HCT116 (cell line): ENCODE measurements at regions not wholly inside any gene's neighbourhood (a gene's known extent, or its start where the extent isn't known, plus 50 kb on each side); places are given as distances from the start of the nearest gene placed in this dataset.
"Not testable (repeated sequence)": the region's sequence is repeated elsewhere in the genome, so short reads cannot be mapped to it uniquely, and the experiment has no call there.

Source experiments
- ATAC-seq: fragments of 200-7000 bp; cut with Tn5 transposase; 2 replicates; pipeline ENCODE4 v1.9.1; 2020; ENCODE audit warnings: mild to moderate bottlenecking, moderate library complexity
- BruUV-seq: library from RNA; stranded (reverse); fragments of 400-500 nt; replicated peaks from 2 replicates; lab custom pipeline; 2021; lab: Mats Ljungman, UMichigan
- CTCF ChIA-PET: fragments of 300-600 bp; sonication (Branson Sonifier 250); formaldehyde crosslinking; loops from one replicate; lab custom pipeline; 2021; ENCODE audit warnings: antibody characterized with exemption; lab: Charles Lee
- POLR2A ChIA-PET: fragments of 300-600, 350-600 bp; sonication (Branson Sonifier 250); formaldehyde crosslinking; loops from one replicate; lab custom pipeline; 2021; ENCODE audit warnings: antibody characterized with exemption; lab: Charles Lee
- RAD21 ChIA-PET, 2 experiments: fragments of 300-600 bp; sonication (Branson Sonifier 250); formaldehyde crosslinking; loops; one replicate each; lab custom pipeline; 2023; ENCODE audit warnings: low total read pairs in 2 of 2; ENCODE audit not compliant: uncharacterized antibody in 2 of 2, unreplicated experiment in 2 of 2, low non-redundant PET in 1 of 2; lab: Charles Lee
- DNase-seq: peaks from one replicate; pipeline ENCODE4 v3.0.0-alpha.2; 2010; ENCODE audit warnings: low read depth, low spot score
- H2AFZ ChIP-seq: fragments of 200-600 bp; shearing (Covaris generic), sonication (generic); 2 replicates; pipeline ENCODE4 v1.6.1; 2017; ENCODE audit warnings: low read depth, mixed run types, mixed read lengths, antibody characterized with exemption, low read length; ENCODE audit not compliant: poor library complexity, severe bottlenecking
- H3K27ac ChIP-seq: 2 replicates; pipeline ENCODE4 v1.5.1; 2012; ENCODE audit warnings: low read depth, low read length
- H3K27me3 ChIP-seq: fragments of 200-600 bp; sonication (generic); 2 replicates; pipeline ENCODE4 v1.6.1; 2016; ENCODE audit warnings: mixed run types, low read length, mixed read lengths; ENCODE audit not compliant: insufficient read depth
- H3K36me3 ChIP-seq, 2 experiments: fragments of 200-500 bp in 1 of 2; fragments of 200-600 bp in 1 of 2; sonication (Bioruptor generic) in 1 of 2; sonication (generic) in 1 of 2; 2 replicates each; pipeline versions ENCODE4 v1.5.1 to v1.6.1; 2014 to 2016; ENCODE audit warnings: low read length in 2 of 2, inconsistent platforms in 1 of 2, mixed read lengths in 1 of 2, mixed run types in 1 of 2; ENCODE audit not compliant: insufficient read depth in 2 of 2, control insufficient read depth in 1 of 2
- H3K4me1 ChIP-seq, 2 experiments: fragments of 200-600 bp in 1 of 2; sonication (generic) in 1 of 2; 2 replicates each; pipeline versions ENCODE4 v1.5.1 to v1.6.1; 2012 to 2017; ENCODE audit warnings: low read length in 2 of 2, inconsistent platforms in 1 of 2, mild to moderate bottlenecking in 1 of 2, mixed read lengths in 1 of 2, mixed run types in 1 of 2, moderate library complexity in 1 of 2; ENCODE audit not compliant: insufficient read depth in 2 of 2, control insufficient read depth in 1 of 2
- H3K4me2 ChIP-seq: fragments of 200-600 bp; sonication (generic); 2 replicates; pipeline ENCODE4 v1.6.1; 2017; ENCODE audit warnings: mixed run types, low read length, mixed read lengths
- H3K4me3 ChIP-seq, 2 experiments: fragments of 200-600 bp in 1 of 2; sonication (generic) in 1 of 2; replicated peaks in 1 of 2; 2 replicates each; pipeline ENCODE4 v1.5.1; 2011 to 2016; ENCODE audit warnings: low read length in 2 of 2, control low read depth in 1 of 2, low read depth in 1 of 2, mild to moderate bottlenecking in 1 of 2, mixed read lengths in 1 of 2, mixed run types in 1 of 2
- H3K79me2 ChIP-seq: fragments of 200-600 bp; sonication (generic); 2 replicates; pipeline ENCODE4 v1.6.1; 2017; ENCODE audit warnings: mild to moderate bottlenecking, mixed run types, low read length, moderate library complexity, mixed read lengths; ENCODE audit not compliant: insufficient read depth
- H3K9ac ChIP-seq: fragments of 200-600 bp; sonication (generic); 2 replicates; pipeline ENCODE4 v1.6.1; 2016; ENCODE audit warnings: low read length, mixed read lengths
- H3K9me2 ChIP-seq: fragments of 200-600 bp; sonication (generic), shearing (Covaris generic); 2 replicates; pipeline ENCODE4 v1.6.1; 2017; ENCODE audit warnings: mixed run types, mild to moderate bottlenecking, moderate library complexity; ENCODE audit not compliant: insufficient read depth
- H3K9me3 ChIP-seq, 2 experiments: fragments of 200-500 bp in 1 of 2; fragments of 200-600 bp in 1 of 2; sonication (Bioruptor generic) in 1 of 2; sonication (generic) in 1 of 2; 2 replicates each; pipeline ENCODE4 v1.6.1; 2014 to 2017; ENCODE audit warnings: low read length in 2 of 2, mixed read lengths in 2 of 2, inconsistent platforms in 1 of 2, low read depth in 1 of 2, mild to moderate bottlenecking in 1 of 2, mixed run types in 1 of 2, moderate library complexity in 1 of 2; ENCODE audit not compliant: control insufficient read depth in 1 of 2, insufficient read depth in 1 of 2
- H4K20me1 ChIP-seq: fragments of 200-600 bp; sonication (generic), shearing (Covaris generic); 2 replicates; pipeline ENCODE4 v1.6.1; 2017; ENCODE audit warnings: mixed run types, mild to moderate bottlenecking, moderate library complexity; ENCODE audit not compliant: insufficient read depth
- CBX3 ChIP-seq: IDR thresholded peaks from 2 replicates; pipeline ENCODE4 v1.6.1; 2012; ENCODE audit warnings: low read depth
- CEBPB ChIP-seq: IDR thresholded peaks from 2 replicates; pipeline ENCODE4 v1.6.1; 2012; ENCODE audit warnings: low read depth
- ELF1 ChIP-seq: IDR thresholded peaks from 2 replicates; pipeline ENCODE4 v1.6.1; 2012; ENCODE audit warnings: low read depth, borderline replicate concordance
- EZH2 ChIP-seq: fragments of 200-600 bp; sonication (generic); IDR thresholded peaks from 2 replicates; pipeline ENCODE4 v1.6.1; 2017; ENCODE audit warnings: antibody characterized with exemption, mixed run types
- POLR2A ChIP-seq: IDR thresholded peaks from 2 replicates; pipeline ENCODE4 v1.7.0; 2011; ENCODE audit warnings: borderline replicate concordance; ENCODE audit not compliant: insufficient read depth, insufficient read length; ENCODE audit errors: extremely low read depth
- POLR2AphosphoS5 ChIP-seq: IDR thresholded peaks from 2 replicates; pipeline ENCODE4 v1.6.1; 2011; ENCODE audit warnings: mild to moderate bottlenecking, low read depth, low read length, moderate library complexity
- RAD21 ChIP-seq: IDR thresholded peaks from 2 replicates; pipeline ENCODE4 v1.6.1; 2012; ENCODE audit warnings: low read depth, mild to moderate bottlenecking
- SP1 ChIP-seq: IDR thresholded peaks from 2 replicates; pipeline ENCODE4 v1.6.1; 2012; ENCODE audit warnings: low read depth
- SRF ChIP-seq: IDR thresholded peaks from 2 replicates; pipeline ENCODE4 v1.6.1; 2012; ENCODE audit warnings: low read depth
- TCF7L2 ChIP-seq: IDR thresholded peaks from 2 replicates; pipeline ENCODE4 v1.7.0; 2011; ENCODE audit warnings: borderline replicate concordance, inconsistent platforms; ENCODE audit not compliant: insufficient read depth, insufficient read length; ENCODE audit errors: extremely low read depth
- YY1 ChIP-seq: IDR thresholded peaks from 2 replicates; pipeline ENCODE4 v1.6.1; 2011; ENCODE audit warnings: low read length, low read depth, moderate library complexity, mild to moderate bottlenecking; ENCODE audit not compliant: insufficient replicate concordance; ENCODE audit errors: extremely low read depth
- ZFX ChIP-seq: fragments of 450-650 bp; IDR thresholded peaks from 2 replicates; pipeline ENCODE4 v1.6.1; 2017
- ZNF274 ChIP-seq: fragments of 200-500 bp; sonication (Bioruptor generic); IDR thresholded peaks from 2 replicates; pipeline ENCODE4 v1.6.1; 2014; ENCODE audit warnings: mild to moderate bottlenecking, low read depth, low read length, inconsistent platforms
- intact Hi-C: fragments of 100-400 bp; cut with micrococcal nuclease; formaldehyde crosslinking; loops from 2 replicates; pipeline ENCODE4 v1.10.0; 2022
- TF ChIP-seq, protein P1 (sequence below): IDR thresholded peaks from 2 replicates; pipeline ENCODE4 v1.6.1; 2011; ENCODE audit warnings: mild to moderate bottlenecking, low read length, moderate library complexity; ENCODE audit not compliant: insufficient replicate concordance; ENCODE audit errors: extremely low read depth
- TF ChIP-seq, protein P2 (sequence below): IDR thresholded peaks from 2 replicates; pipeline ENCODE4 v1.6.1; 2012
- TF ChIP-seq, protein P3 (sequence below): IDR thresholded peaks from 2 replicates; pipeline ENCODE4 v1.6.1; 2012

DNA sequence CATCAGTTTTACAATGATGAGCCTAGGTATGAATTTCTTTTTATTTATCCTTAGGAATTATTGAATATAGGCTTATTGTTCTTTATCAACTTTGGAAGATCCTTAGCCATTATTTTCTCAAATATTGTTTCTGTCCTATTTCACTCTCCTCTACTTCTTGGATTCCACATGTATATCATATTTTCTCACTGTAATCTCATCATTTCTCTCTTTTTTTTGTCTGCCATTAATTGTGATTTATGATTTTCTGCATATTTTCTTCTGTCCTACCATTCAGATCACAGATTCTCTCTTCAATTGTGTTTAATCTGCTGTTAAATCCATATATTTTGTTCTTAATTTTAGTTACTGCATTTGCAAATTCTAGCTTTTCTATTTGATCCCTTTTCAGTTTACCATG, 139.8 kb downstream of the ARRDC3 start:
- ATAC-seq = no peak

DNA sequence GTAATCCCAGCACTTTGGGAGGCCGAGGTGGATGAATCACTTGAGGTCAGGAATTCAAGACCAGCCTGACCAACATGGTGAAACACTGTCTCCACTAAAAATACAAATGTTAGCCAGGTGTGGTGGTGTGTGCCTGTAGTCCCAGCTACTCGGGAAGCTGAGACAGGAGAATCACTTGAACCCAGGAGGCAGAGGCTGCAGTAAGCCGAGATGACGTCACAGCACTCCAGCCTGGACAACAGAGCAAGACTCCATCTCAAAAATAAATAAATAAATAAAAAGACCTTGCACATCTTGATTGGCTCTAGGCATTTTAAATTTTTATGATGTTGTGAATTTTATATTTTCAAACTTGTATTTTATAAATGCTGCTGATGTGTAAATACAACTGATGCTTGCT, 141.7 kb downstream of the ARRDC3 start:
- H3K27ac ChIP-seq, CTCF ChIA-PET, H3K4me3 ChIP-seq, H2AFZ ChIP-seq, H3K9ac ChIP-seq, H3K9me2 ChIP-seq, ATAC-seq, BruUV-seq, H3K9me3 ChIP-seq, RAD21 ChIA-PET, H3K4me2 ChIP-seq, H3K4me1 ChIP-seq, H4K20me1 ChIP-seq, intact Hi-C loops, H3K36me3 ChIP-seq, DNase-seq, H3K79me2 ChIP-seq, H3K27me3 ChIP-seq: not testable (repeated sequence)
- POLR2A ChIA-PET = interaction anchor here (1.0 kb wide), 1 partner anchor 139 kb away, joined by 6 read pairs; no protein-coding TSS in a partner anchor

More for the DNA sequence above, 139.8 kb downstream of the ARRDC3 start:
- no peak overlapping the region for H2AFZ ChIP-seq
- no peak overlapping the region for H3K4me3 ChIP-seq
- H3K36me3 ChIP-seq = no peaks in the 10 kb centered on the region
- BruUV-seq = no TSS peak
- H3K79me2 ChIP-seq = no peaks in the 10 kb centered on the region
- no peak for TF ChIP-seq POLR2A
- no peak for TF ChIP-seq EZH2
- TF ChIP-seq, protein P1, sequence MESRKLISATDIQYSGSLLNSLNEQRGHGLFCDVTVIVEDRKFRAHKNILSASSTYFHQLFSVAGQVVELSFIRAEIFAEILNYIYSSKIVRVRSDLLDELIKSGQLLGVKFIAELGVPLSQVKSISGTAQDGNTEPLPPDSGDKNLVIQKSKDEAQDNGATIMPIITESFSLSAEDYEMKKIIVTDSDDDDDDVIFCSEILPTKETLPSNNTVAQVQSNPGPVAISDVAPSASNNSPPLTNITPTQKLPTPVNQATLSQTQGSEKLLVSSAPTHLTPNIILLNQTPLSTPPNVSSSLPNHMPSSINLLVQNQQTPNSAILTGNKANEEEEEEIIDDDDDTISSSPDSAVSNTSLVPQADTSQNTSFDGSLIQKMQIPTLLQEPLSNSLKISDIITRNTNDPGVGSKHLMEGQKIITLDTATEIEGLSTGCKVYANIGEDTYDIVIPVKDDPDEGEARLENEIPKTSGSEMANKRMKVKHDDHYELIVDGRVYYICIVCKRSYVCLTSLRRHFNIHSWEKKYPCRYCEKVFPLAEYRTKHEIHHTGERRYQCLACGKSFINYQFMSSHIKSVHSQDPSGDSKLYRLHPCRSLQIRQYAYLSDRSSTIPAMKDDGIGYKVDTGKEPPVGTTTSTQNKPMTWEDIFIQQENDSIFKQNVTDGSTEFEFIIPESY = no peak
- no peak for TF ChIP-seq SRF
- no peak for TF ChIP-seq CBX3
- TF ChIP-seq ZFX = no peak
- TF ChIP-seq RAD21 = no peak
- TF ChIP-seq POLR2AphosphoS5 = no peak
- no peak for TF ChIP-seq TCF7L2
- TF ChIP-seq CEBPB = no peak
- TF ChIP-seq ZNF274 = no peak
- no peak for TF ChIP-seq ELF1
- TF ChIP-seq SP1 = no peak
- TF ChIP-seq, protein P2, sequence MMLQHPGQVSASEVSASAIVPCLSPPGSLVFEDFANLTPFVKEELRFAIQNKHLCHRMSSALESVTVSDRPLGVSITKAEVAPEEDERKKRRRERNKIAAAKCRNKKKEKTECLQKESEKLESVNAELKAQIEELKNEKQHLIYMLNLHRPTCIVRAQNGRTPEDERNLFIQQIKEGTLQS = no peak
- TF ChIP-seq, protein P3, sequence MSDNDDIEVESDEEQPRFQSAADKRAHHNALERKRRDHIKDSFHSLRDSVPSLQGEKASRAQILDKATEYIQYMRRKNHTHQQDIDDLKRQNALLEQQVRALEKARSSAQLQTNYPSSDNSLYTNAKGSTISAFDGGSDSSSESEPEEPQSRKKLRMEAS = no peak
- no peak for TF ChIP-seq YY1
- no peaks in the 10 kb centered on the region for H3K27me3 ChIP-seq
- ChIA-PET CTCF (no interaction called here), POLR2A (no interaction called here), RAD21 (no interaction called here)
- no peaks in the 10 kb centered on the region for H4K20me1 ChIP-seq
- H3K9ac ChIP-seq = no peak overlapping the region
- H3K9me2 ChIP-seq = no peaks in the 10 kb centered on the region
- no peak overlapping the region for H3K27ac ChIP-seq
- H3K9me3 ChIP-seq = peaks cover 6% of the 10 kb centered on the region in 2 experiments; a peak in 1 of 4 replicates
- intact Hi-C loops = no loop called here
- DNase-seq = no peak
- H3K4me2 ChIP-seq = no peak overlapping the region
- no peaks in the 10 kb centered on the region for H3K4me1 ChIP-seq
